ENCODE measurements at regions not wholly inside any gene's neighbourhood (a gene's known extent, or its start where the extent isn't known, plus 50 kb on each side); places are given as distances from the start of the nearest gene placed in this dataset.

DNA sequence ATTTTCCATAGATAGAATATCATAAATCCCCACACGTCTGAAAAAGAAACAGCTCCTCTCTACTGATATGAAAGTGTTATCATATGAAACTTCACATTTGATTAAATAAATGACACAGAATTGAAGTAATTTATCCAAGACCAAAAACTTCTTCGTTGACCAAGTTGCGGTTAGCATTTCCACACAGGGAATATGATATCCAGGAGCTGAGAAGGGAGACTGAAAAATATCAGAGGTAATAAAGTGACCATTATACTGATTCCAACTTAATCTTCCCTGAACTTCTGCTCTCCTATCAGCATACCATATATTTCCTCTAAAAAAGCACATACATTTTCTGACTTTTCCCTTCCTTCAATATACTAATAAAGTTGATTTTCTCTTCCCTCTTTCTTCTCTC is 356.2 kb upstream of the CHST9 start:
- H3K27me3 Mint-ChIP-seq (ENCODE audit: insufficient read depth, low read depth), result peaks cover 9% of the 10 kb centered on the region
- Histone ChIP-seq H3K79me2 (ENCODE audit: low read depth) (no peaks in the 10 kb centered on the region), H3K27me3 (no peaks in the 10 kb centered on the region), H3K9me3 (ENCODE audit: low read depth) (no peaks in the 10 kb centered on the region), H3F3A (ENCODE audit: low read depth) (peaks cover 7% of the 10 kb centered on the region), H3K9ac (no peak overlapping the region), H3K36me3 (no peaks in the 10 kb centered on the region), H3K4me1 (peaks cover 18% of the 10 kb centered on the region), H2AFZ (replicated peaks) (no peak overlapping the region), H4K20me1 (ENCODE audit: low read depth) (no peaks in the 10 kb centered on the region), H3K4me3 (no peak overlapping the region), H3K4me2 (no peak overlapping the region), H3K27ac (no peak overlapping the region)
- H3K9me3 Mint-ChIP-seq, result peaks cover 30% of the 10 kb centered on the region
- no peak for DNase-seq (ENCODE audit: low spot score)
- peak overlapping the region; percentile 88 for H3K27ac Mint-ChIP-seq
- TF ChIP-seq, protein P1, sequence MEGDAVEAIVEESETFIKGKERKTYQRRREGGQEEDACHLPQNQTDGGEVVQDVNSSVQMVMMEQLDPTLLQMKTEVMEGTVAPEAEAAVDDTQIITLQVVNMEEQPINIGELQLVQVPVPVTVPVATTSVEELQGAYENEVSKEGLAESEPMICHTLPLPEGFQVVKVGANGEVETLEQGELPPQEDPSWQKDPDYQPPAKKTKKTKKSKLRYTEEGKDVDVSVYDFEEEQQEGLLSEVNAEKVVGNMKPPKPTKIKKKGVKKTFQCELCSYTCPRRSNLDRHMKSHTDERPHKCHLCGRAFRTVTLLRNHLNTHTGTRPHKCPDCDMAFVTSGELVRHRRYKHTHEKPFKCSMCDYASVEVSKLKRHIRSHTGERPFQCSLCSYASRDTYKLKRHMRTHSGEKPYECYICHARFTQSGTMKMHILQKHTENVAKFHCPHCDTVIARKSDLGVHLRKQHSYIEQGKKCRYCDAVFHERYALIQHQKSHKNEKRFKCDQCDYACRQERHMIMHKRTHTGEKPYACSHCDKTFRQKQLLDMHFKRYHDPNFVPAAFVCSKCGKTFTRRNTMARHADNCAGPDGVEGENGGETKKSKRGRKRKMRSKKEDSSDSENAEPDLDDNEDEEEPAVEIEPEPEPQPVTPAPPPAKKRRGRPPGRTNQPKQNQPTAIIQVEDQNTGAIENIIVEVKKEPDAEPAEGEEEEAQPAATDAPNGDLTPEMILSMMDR (IDR thresholded peaks at IDR 0.05), result no peak
- TF ChIP-seq EZH2 (IDR thresholded peaks at IDR 0.05), result no peak
- TF ChIP-seq EZH2phosphoT487 (IDR thresholded peaks at IDR 0.05), result no peak
- H3K4me1 Mint-ChIP-seq, result peaks cover 55% of the 10 kb centered on the region
- H3K4me3 Mint-ChIP-seq, result no peak overlapping the region
- H3K36me3 Mint-ChIP-seq, result peaks cover 13% of the 10 kb centered on the region

DNA sequence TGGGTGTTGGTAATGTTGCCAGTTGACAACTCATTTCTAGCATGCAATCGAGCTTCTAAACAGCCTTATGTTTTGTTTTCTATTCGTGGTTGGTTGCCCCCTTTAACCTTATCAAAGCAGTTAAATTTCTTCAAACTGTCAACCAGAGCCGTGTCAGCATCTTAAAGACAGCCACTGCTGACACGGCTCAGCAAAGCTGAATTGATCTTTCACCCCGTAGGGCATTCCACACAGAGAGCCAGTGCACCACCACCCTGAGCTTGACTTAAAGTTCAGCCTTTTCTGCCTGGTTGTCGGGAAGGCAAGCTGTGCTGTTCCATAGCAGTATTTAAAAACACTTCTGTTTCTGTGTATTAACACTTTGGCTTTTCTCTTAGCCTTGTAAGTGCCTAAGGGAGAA is 355.0 kb upstream of the CHST9 start:
- no peaks in the 10 kb centered on the region for H3K27me3 ChIP-seq
- Mint-ChIP-seq H3K4me3 (peak overlapping the region; percentile 54), H3K27me3 (ENCODE audit: insufficient read depth, low read depth) (peaks cover 9% of the 10 kb centered on the region), H3K36me3 (peaks cover 13% of the 10 kb centered on the region), H3K4me1 (peaks cover 55% of the 10 kb centered on the region), H3K27ac (peak overlapping the region; percentile 93), H3K9me3 (peaks cover 27% of the 10 kb centered on the region)
- H3K4me1 ChIP-seq, result peaks cover 15% of the 10 kb centered on the region
- H3K79me2 ChIP-seq (ENCODE audit: low read depth), result no peaks in the 10 kb centered on the region
- no peak overlapping the region for H2AFZ ChIP-seq (replicated peaks)
- H3K4me3 ChIP-seq, result no peak overlapping the region
- H3K27ac ChIP-seq, result no peak overlapping the region
- no peak overlapping the region for H3K9ac ChIP-seq
- TF ChIP-seq, protein P1 (IDR thresholded peaks at IDR 0.05), result no peak
- no peak for TF ChIP-seq EZH2 (IDR thresholded peaks at IDR 0.05)
- no peak for TF ChIP-seq EZH2phosphoT487 (IDR thresholded peaks at IDR 0.05)
- H3K4me2 ChIP-seq, result peak overlapping the region; percentile 30
- H3K9me3 ChIP-seq (ENCODE audit: low read depth), result no peaks in the 10 kb centered on the region
- H3K36me3 ChIP-seq, result no peaks in the 10 kb centered on the region
- DNase-seq (ENCODE audit: low spot score), result peak; percentile 67
- peaks cover 7% of the 10 kb centered on the region for H3F3A ChIP-seq (ENCODE audit: low read depth)
- H4K20me1 ChIP-seq (ENCODE audit: low read depth), result no peaks in the 10 kb centered on the region

DNA sequence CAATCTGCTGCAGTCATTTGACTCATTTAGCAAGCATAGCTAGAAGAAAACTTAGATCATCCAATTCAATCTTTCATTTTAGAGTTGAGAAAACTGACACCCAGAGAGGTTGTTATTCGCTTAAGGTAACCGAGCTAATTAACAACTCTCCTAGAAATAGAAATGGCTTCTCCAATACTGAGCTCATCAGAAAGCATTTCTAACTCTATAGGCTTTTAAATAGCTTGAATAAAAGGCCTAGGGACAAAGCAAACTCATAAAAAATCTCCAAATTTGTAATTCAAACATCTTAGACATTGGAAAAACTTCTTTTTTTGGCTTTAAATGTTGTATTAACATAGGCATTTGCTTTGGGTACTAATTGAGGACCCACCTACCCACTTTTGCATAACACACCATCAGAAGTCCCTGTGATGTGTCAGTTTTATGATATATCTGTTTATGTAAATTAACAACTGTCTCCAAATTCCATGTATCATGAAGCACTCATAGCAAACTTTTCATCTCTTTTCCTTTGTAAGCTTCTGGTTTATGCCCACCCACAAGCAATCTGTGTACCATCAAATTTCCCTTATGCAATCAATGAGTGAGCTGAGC is 343.9 kb upstream of the CHST9 start:
- Histone ChIP-seq H4K20me1 (ENCODE audit: low read depth) (no peaks in the 10 kb centered on the region), H3K79me2 (ENCODE audit: low read depth) (no peaks in the 10 kb centered on the region), H3K27ac (no peak overlapping the region), H3K36me3 (no peaks in the 10 kb centered on the region), H2AFZ (replicated peaks) (no peak overlapping the region), H3K27me3 (no peaks in the 10 kb centered on the region), H3K4me3 (no peak overlapping the region), H3K4me1 (no peaks in the 10 kb centered on the region), H3K4me2 (no peak overlapping the region), H3F3A (ENCODE audit: low read depth) (no peaks in the 10 kb centered on the region), H3K9ac (no peak overlapping the region), H3K9me3 (ENCODE audit: low read depth) (no peaks in the 10 kb centered on the region)
- no peak overlapping the region for H3K27ac Mint-ChIP-seq
- peaks cover 24% of the 10 kb centered on the region for H3K9me3 Mint-ChIP-seq
- peaks cover 7% of the 10 kb centered on the region for H3K36me3 Mint-ChIP-seq
- DNase-seq (ENCODE audit: low spot score), result no peak
- no peaks in the 10 kb centered on the region for H3K4me1 Mint-ChIP-seq
- TF ChIP-seq EZH2 (IDR thresholded peaks at IDR 0.05), result no peak
- no peak overlapping the region for H3K4me3 Mint-ChIP-seq
- no peaks in the 10 kb centered on the region for H3K27me3 Mint-ChIP-seq (ENCODE audit: insufficient read depth, low read depth)

DNA sequence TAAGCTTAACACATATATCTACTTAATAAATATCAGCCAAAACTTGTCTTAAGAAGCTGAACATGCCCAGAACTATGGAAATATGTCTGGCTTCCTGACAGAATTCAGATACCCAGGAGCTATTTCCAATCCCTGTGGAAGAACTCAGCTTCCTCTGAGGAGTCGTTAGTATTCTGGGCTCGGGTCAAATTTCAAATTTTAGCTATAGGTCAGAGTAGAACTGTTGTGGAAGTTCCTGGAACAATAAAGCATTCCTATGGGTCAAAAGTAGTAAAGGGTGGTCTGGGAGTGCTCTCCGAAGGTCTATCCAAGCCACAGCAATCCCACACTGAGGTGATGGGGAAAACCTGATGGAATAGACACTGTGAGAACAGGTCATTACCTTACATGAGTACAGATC is 342.7 kb upstream of the CHST9 start:
- Histone ChIP-seq H3K27me3 (no peaks in the 10 kb centered on the region), H3K9ac (no peak overlapping the region), H3K4me3 (no peak overlapping the region), H3K4me1 (no peaks in the 10 kb centered on the region), H3K27ac (no peak overlapping the region), H3K9me3 (ENCODE audit: low read depth) (no peaks in the 10 kb centered on the region), H3K79me2 (ENCODE audit: low read depth) (no peaks in the 10 kb centered on the region), H3K4me2 (no peak overlapping the region), H3K36me3 (no peaks in the 10 kb centered on the region), H2AFZ (replicated peaks) (peak overlapping the region; percentile 67), H4K20me1 (ENCODE audit: low read depth) (no peaks in the 10 kb centered on the region), H3F3A (ENCODE audit: low read depth) (no peaks in the 10 kb centered on the region)
- Mint-ChIP-seq H3K27me3 (ENCODE audit: insufficient read depth, low read depth) (no peaks in the 10 kb centered on the region), H3K4me1 (no peaks in the 10 kb centered on the region), H3K36me3 (peaks cover 6% of the 10 kb centered on the region), H3K4me3 (no peak overlapping the region), H3K9me3 (peaks cover 22% of the 10 kb centered on the region), H3K27ac (no peak overlapping the region)
- no peak for DNase-seq (ENCODE audit: low spot score)
- TF ChIP-seq EZH2phosphoT487 (IDR thresholded peaks at IDR 0.05), result no peak
- TF ChIP-seq, protein P1 (IDR thresholded peaks at IDR 0.05), result no peak
- no peak for TF ChIP-seq EZH2 (IDR thresholded peaks at IDR 0.05)
